ENCODE measurements at regions not wholly inside any gene's neighbourhood (a gene's known extent, or its start where the extent isn't known, plus 50 kb on each side); places are given as distances from the start of the nearest gene placed in this dataset.
"Not testable (repeated sequence)": the region's sequence is repeated elsewhere in the genome, so short reads cannot be mapped to it uniquely, and the experiment has no call there.

DNA sequence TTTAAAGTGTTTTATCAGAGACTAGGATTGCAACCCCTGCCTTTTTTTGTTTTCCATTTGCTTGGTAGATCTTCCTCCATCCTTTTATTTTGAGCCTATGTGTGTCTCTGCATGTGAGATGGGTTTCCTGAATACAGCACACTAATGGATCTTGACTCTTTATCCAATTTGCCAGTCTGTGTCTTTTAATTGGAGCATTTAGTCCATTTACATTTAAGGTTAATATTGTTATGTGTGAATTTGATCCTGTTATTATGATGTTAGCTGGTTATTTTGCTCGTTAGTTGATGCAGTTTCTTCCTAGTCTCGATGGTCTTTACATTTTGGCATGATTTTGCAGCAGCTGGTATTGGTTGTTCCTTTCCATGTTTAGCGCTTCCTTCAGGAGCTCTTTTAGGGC, 114.6 kb upstream of the MYLIP start:
- H4K8ac ChIP-seq (ENCODE audit: low read depth, low read length); H3K9ac ChIP-seq (ENCODE audit: low read depth, low read length, poor library complexity); H4K91ac ChIP-seq (ENCODE audit: low read depth, low read length, poor library complexity); H3K4me2 ChIP-seq (ENCODE audit: insufficient read depth, low read length, poor library complexity, severe bottlenecking); H3K4me1 ChIP-seq (ENCODE audit: control insufficient read depth in 2 of 2, insufficient read depth in 1 of 2, low read depth in 1 of 2, low read length in 2 of 2); H3K9me3 ChIP-seq (replicated peaks in 1 of 2; ENCODE audit: control insufficient read depth in 2 of 2, insufficient read depth in 1 of 2, low read depth in 1 of 2, low read length in 2 of 2); H3K23ac ChIP-seq (ENCODE audit: low read depth, low read length, poor library complexity); H2BK12ac ChIP-seq (ENCODE audit: low read length); H2BK5ac ChIP-seq (ENCODE audit: low read length); H3K27me3 ChIP-seq (ENCODE audit: control insufficient read depth in 3 of 3, insufficient read depth in 3 of 3, low read depth in 1 of 3, low read length in 3 of 3); H3K27ac ChIP-seq (replicated peaks; ENCODE audit: low read length); H3K4me3 ChIP-seq (ENCODE audit: low read length in 2 of 2); H2BK120ac ChIP-seq (ENCODE audit: low read depth, low read length); H2AK5ac ChIP-seq (ENCODE audit: low read depth, low read length); H3K36me3 ChIP-seq (replicated peaks in 1 of 2; ENCODE audit: control insufficient read depth in 2 of 2, insufficient read depth in 2 of 2, low read length in 2 of 2); H3K4ac ChIP-seq (ENCODE audit: low read length); H3K79me1 ChIP-seq (ENCODE audit: low read depth, low read length); H3K14ac ChIP-seq (ENCODE audit: low read length); H3K18ac ChIP-seq (ENCODE audit: low read length); H2BK15ac ChIP-seq (ENCODE audit: low read length); H2AFZ ChIP-seq (ENCODE audit: low read length); DNase-seq (ENCODE audit: low spot score): not testable (repeated sequence)
- no CpG with 5 or more reads among the region's 3 CpGs for WGBS, 2 donors (ENCODE audit: extremely low coverage in 2 of 2, insufficient read length in 2 of 2, insufficient replicate concordance in 1 of 2)

DNA sequence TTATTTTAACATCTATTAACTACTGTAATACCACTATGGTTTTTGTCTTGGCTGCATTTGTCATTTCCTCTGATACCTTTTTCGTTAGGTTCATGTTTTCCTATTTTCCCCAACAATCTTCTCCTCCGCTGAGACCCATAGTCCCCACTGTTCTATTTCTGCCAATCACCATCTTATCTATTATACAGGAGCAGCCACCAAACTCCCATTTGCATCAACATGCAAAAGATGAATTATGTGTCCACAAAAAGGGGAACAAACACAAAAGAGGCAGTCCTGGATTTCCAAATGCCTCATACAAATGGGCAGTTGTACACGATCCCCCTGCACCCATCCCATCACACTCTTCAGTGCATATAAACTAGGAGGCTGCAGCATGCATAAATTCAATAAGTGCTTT, 121.7 kb upstream of the MYLIP start:
- H3K14ac ChIP-seq (ENCODE audit: low read length) = no peak overlapping the region
- no CpG with 5 or more reads among the region's 3 CpGs for WGBS, 2 donors (ENCODE audit: extremely low coverage in 2 of 2, insufficient read length in 2 of 2, insufficient replicate concordance in 1 of 2)
- no peak overlapping the region for H3K4me2 ChIP-seq (ENCODE audit: insufficient read depth, low read length, poor library complexity, severe bottlenecking)

DNA sequence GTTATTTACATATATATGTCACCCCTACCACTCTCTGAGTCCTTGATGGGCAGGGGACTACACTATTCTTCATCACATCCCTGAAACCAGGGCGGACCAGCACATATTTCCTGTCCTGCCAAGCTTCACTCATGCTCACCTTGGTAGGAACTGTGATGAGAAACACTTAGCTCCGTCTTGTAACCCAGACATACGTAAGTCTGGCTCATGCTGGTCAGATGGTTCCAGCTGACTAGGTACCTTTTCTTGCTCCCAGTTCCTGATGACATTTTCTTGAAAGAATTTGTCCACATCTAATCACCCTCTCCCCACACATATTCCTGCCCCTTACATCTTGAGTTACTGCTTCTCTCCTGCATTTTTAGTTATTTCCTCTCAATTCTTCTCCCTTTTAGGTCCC, 122.2 kb upstream of the MYLIP start:
- no peak overlapping the region for H3K4me2 ChIP-seq (ENCODE audit: insufficient read depth, low read length, poor library complexity, severe bottlenecking)
- WGBS, 2 donors (ENCODE audit: extremely low coverage in 2 of 2, insufficient read length in 2 of 2, insufficient replicate concordance in 1 of 2) = no CpG with 5 or more reads among the region's 3 CpGs
- no peak overlapping the region for H4K91ac ChIP-seq (ENCODE audit: low read depth, low read length, poor library complexity)

More for the DNA sequence above, 121.7 kb upstream of the MYLIP start:
- no peak overlapping the region for H2BK120ac ChIP-seq (ENCODE audit: low read depth, low read length)
- no peak overlapping the region for H3K4me3 ChIP-seq (ENCODE audit: low read length in 2 of 2)
- H3K4ac ChIP-seq (ENCODE audit: low read length) = no peak overlapping the region
- H2BK15ac ChIP-seq (ENCODE audit: low read length) = no peak overlapping the region
- H4K91ac ChIP-seq (ENCODE audit: low read depth, low read length, poor library complexity) = no peak overlapping the region
- no peak overlapping the region for H3K9ac ChIP-seq (ENCODE audit: low read depth, low read length, poor library complexity)
- no peak overlapping the region for H3K18ac ChIP-seq (ENCODE audit: low read length)
- H4K8ac ChIP-seq (ENCODE audit: low read depth, low read length) = no peak overlapping the region
- no peak overlapping the region for H2AK5ac ChIP-seq (ENCODE audit: low read depth, low read length)
- H3K27me3 ChIP-seq (ENCODE audit: control insufficient read depth in 3 of 3, insufficient read depth in 3 of 3, low read depth in 1 of 3, low read length in 3 of 3) = no peaks in the 10 kb centered on the region
- no peaks in the 10 kb centered on the region for H3K4me1 ChIP-seq (ENCODE audit: control insufficient read depth in 2 of 2, insufficient read depth in 1 of 2, low read depth in 1 of 2, low read length in 2 of 2)
- no peak overlapping the region for H2BK5ac ChIP-seq (ENCODE audit: low read length)
- H3K36me3 ChIP-seq (replicated peaks in 1 of 2; ENCODE audit: control insufficient read depth in 2 of 2, insufficient read depth in 2 of 2, low read length in 2 of 2) = no peaks in the 10 kb centered on the region
- H3K9me3 ChIP-seq (replicated peaks in 1 of 2; ENCODE audit: control insufficient read depth in 2 of 2, insufficient read depth in 1 of 2, low read depth in 1 of 2, low read length in 2 of 2) = no peaks in the 10 kb centered on the region
- H3K27ac ChIP-seq (replicated peaks; ENCODE audit: low read length) = no peak overlapping the region
- DNase-seq (ENCODE audit: low spot score) = no peak
- no peaks in the 10 kb centered on the region for H3K79me1 ChIP-seq (ENCODE audit: low read depth, low read length)
- no peak overlapping the region for H2AFZ ChIP-seq (ENCODE audit: low read length)
- H2BK12ac ChIP-seq (ENCODE audit: low read length) = no peak overlapping the region
- H3K23ac ChIP-seq (ENCODE audit: low read depth, low read length, poor library complexity) = no peak overlapping the region

DNA sequence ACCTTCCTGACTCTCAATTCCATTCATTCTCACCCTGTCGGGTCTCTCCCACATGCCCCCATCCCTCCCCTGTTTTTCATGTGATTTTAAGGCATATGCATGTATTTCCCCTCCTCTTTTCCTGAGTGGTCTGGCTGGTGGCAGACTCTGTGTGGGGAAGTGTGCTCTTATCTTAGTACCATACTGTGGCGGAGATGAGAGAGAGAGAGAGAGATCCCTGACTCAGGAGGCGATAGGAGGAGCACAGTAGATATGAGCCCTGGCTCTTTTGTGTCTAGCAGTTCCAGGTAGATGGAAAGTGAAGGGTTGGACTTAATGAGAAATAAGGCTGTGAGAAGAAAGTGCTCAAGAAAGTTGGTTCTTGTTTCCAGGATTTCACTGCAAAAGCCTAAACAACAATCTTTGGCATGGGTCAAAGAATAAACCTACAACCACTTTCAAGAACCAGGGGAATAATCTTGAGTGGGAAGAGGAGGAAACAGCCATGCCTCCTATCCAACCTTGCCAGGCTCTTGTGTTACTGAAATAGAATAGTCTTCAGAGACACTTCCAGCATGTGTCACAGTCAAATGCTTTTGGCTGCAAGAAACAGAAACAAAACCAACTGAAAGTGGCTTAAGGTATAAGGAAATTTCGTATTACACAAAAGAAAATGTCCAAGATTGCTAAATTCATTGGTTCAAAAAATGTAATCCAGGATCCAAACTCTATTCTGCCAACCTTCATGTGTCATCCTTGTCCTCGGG, 123.8 kb upstream of the MYLIP start:
- no peak overlapping the region for H3K4me3 ChIP-seq (ENCODE audit: low read length in 2 of 2)

More for the DNA sequence above, 122.2 kb upstream of the MYLIP start:
- no peak overlapping the region for H4K8ac ChIP-seq (ENCODE audit: low read depth, low read length)
- H2BK5ac ChIP-seq (ENCODE audit: low read length) = no peak overlapping the region
- no peak overlapping the region for H2BK12ac ChIP-seq (ENCODE audit: low read length)
- H2BK120ac ChIP-seq (ENCODE audit: low read depth, low read length) = no peak overlapping the region
- no peaks in the 10 kb centered on the region for H3K27me3 ChIP-seq (ENCODE audit: control insufficient read depth in 3 of 3, insufficient read depth in 3 of 3, low read depth in 1 of 3, low read length in 3 of 3)
- no peaks in the 10 kb centered on the region for H3K9me3 ChIP-seq (replicated peaks in 1 of 2; ENCODE audit: control insufficient read depth in 2 of 2, insufficient read depth in 1 of 2, low read depth in 1 of 2, low read length in 2 of 2)
- no peak overlapping the region for H2BK15ac ChIP-seq (ENCODE audit: low read length)
- no peak overlapping the region for H3K9ac ChIP-seq (ENCODE audit: low read depth, low read length, poor library complexity)
- no peak overlapping the region for H2AK5ac ChIP-seq (ENCODE audit: low read depth, low read length)
- no peak overlapping the region for H3K27ac ChIP-seq (replicated peaks; ENCODE audit: low read length)
- H3K4me1 ChIP-seq (ENCODE audit: control insufficient read depth in 2 of 2, insufficient read depth in 1 of 2, low read depth in 1 of 2, low read length in 2 of 2) = no peaks in the 10 kb centered on the region
- no peak overlapping the region for H3K18ac ChIP-seq (ENCODE audit: low read length)
- H3K4ac ChIP-seq (ENCODE audit: low read length) = no peak overlapping the region
- no peak for DNase-seq (ENCODE audit: low spot score)
- H3K79me1 ChIP-seq (ENCODE audit: low read depth, low read length) = no peaks in the 10 kb centered on the region
- no peak overlapping the region for H3K14ac ChIP-seq (ENCODE audit: low read length)
- H3K36me3 ChIP-seq (replicated peaks in 1 of 2; ENCODE audit: control insufficient read depth in 2 of 2, insufficient read depth in 2 of 2, low read length in 2 of 2) = no peaks in the 10 kb centered on the region
- no peak overlapping the region for H3K4me3 ChIP-seq (ENCODE audit: low read length in 2 of 2)
- no peak overlapping the region for H3K23ac ChIP-seq (ENCODE audit: low read depth, low read length, poor library complexity)
- no peak overlapping the region for H2AFZ ChIP-seq (ENCODE audit: low read length)

More for the DNA sequence above, 123.8 kb upstream of the MYLIP start:
- Histone ChIP-seq H3K4me1 (ENCODE audit: control insufficient read depth in 2 of 2, insufficient read depth in 1 of 2, low read depth in 1 of 2, low read length in 2 of 2) (no peaks in the 10 kb centered on the region), H3K14ac (ENCODE audit: low read length) (no peak overlapping the region), H3K9me3 (replicated peaks in 1 of 2; ENCODE audit: control insufficient read depth in 2 of 2, insufficient read depth in 1 of 2, low read depth in 1 of 2, low read length in 2 of 2) (no peaks in the 10 kb centered on the region), H3K4ac (ENCODE audit: low read length) (no peak overlapping the region), H2BK12ac (ENCODE audit: low read length) (no peak overlapping the region), H3K9ac (ENCODE audit: low read depth, low read length, poor library complexity) (no peak overlapping the region), H3K18ac (ENCODE audit: low read length) (no peak overlapping the region), H2BK120ac (ENCODE audit: low read depth, low read length) (no peak overlapping the region), H2AFZ (ENCODE audit: low read length) (no peak overlapping the region), H2BK15ac (ENCODE audit: low read length) (no peak overlapping the region), H4K8ac (ENCODE audit: low read depth, low read length) (no peak overlapping the region), H3K27me3 (ENCODE audit: control insufficient read depth in 3 of 3, insufficient read depth in 3 of 3, low read depth in 1 of 3, low read length in 3 of 3) (no peaks in the 10 kb centered on the region), H3K4me2 (ENCODE audit: insufficient read depth, low read length, poor library complexity, severe bottlenecking) (no peak overlapping the region), H3K23ac (ENCODE audit: low read depth, low read length, poor library complexity) (no peak overlapping the region), H2AK5ac (ENCODE audit: low read depth, low read length) (no peak overlapping the region), H3K79me1 (ENCODE audit: low read depth, low read length) (no peaks in the 10 kb centered on the region), H2BK5ac (ENCODE audit: low read length) (no peak overlapping the region), H3K36me3 (replicated peaks in 1 of 2; ENCODE audit: control insufficient read depth in 2 of 2, insufficient read depth in 2 of 2, low read length in 2 of 2) (no peaks in the 10 kb centered on the region), H3K27ac (replicated peaks; ENCODE audit: low read length) (no peak overlapping the region), H4K91ac (ENCODE audit: low read depth, low read length, poor library complexity) (no peak overlapping the region)
- no peak for DNase-seq (ENCODE audit: low spot score)
- WGBS, 2 donors (ENCODE audit: extremely low coverage in 2 of 2, insufficient read length in 2 of 2, insufficient replicate concordance in 1 of 2) = no CpG with 5 or more reads among the region's 5 CpGs
